ENCODE measurements at regions not wholly inside any gene's neighbourhood (a gene's known extent, or its start where the extent isn't known, plus 50 kb on each side); places are given as distances from the start of the nearest gene placed in this dataset.

DNA sequence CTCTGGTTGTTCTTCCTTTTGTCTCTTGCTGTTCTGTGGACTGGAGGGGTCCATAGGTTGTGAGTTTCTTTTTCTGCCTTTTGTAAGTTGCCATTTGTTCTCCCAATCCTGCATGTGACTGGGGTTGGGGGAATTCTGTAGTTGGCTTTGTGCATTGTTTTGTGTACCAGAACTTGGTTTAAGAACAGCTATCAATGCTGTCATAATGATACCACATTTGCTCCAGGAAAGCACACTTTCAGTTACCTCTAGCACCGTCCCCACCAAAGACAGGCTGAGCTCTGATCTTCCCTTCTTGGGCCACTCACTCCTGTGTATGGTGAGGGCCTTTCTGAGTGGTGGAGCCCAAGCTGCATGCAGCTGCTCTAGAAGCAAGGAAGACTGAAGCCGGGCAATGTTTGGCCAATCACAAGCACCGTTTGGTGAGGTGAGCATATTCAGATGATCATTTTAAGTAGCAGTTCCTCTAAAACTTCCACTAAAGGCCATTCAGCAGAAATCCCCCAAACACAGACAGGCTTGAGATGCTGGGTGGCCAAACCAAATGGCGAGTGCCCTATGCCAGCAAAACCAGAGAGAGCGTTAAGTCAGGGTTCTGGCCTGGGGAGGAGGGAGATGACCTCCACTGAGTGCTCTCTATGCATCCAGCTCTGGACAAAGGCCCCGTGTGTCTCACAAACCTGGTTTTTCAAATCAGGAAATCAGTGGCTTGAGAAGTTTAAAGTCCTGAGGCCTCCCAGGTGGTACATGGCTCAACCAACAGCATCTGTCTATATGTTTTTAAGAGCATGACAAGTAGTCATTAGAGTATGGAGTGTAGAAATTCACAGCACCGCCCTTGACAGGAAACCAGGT lies 120.7 kb upstream of the SPATA13 start:
- no peaks in the 10 kb centered on the region for H3K9me3 ChIP-seq (ENCODE audit: control insufficient read depth, insufficient read depth, low read length)
- no peaks in the 10 kb centered on the region for H4K20me1 ChIP-seq (ENCODE audit: control insufficient read depth, insufficient read depth, low read depth, low read length)
- peaks cover 3% of the 10 kb centered on the region; the same call in 1 of the 2 replicates for H3K27me3 ChIP-seq (ENCODE audit: control insufficient read depth, low read length)
- H3K4me3 ChIP-seq (ENCODE audit: low read length) = no peak overlapping the region
- no peaks in the 10 kb centered on the region for H3K36me3 ChIP-seq (ENCODE audit: control insufficient read depth, low read length)
- H3K4me1 ChIP-seq (ENCODE audit: control insufficient read depth, low read length) = no peaks in the 10 kb centered on the region
- no peak overlapping the region for H3K27ac ChIP-seq (ENCODE audit: low read depth, low read length)
- no peaks in the 10 kb centered on the region for H3K79me2 ChIP-seq (ENCODE audit: control insufficient read depth, low read length)
- no peak for TF ChIP-seq CTCF (IDR thresholded peaks at IDR 0.05; ENCODE audit: low read depth, low read length, poor library complexity, severe bottlenecking)
- TF ChIP-seq EZH2phosphoT487 (IDR thresholded peaks at IDR 0.05; ENCODE audit: borderline replicate concordance, low read length) = no peak
- no peaks in the 10 kb centered on the region for H3F3A ChIP-seq (ENCODE audit: control insufficient read depth, insufficient read depth)
- H3K4me2 ChIP-seq (ENCODE audit: low read length) = no peak overlapping the region
- H3K9me2 ChIP-seq (replicated peaks; ENCODE audit: control insufficient read depth, low read length) = no peaks in the 10 kb centered on the region

- Histone ChIP-seq H3F3A (ENCODE audit: control insufficient read depth, insufficient read depth) (no peaks in the 10 kb centered on the region), H3K79me2 (ENCODE audit: control insufficient read depth, low read length) (no peaks in the 10 kb centered on the region), H3K36me3 (ENCODE audit: control insufficient read depth, low read length) (no peaks in the 10 kb centered on the region), H3K9me2 (replicated peaks; ENCODE audit: control insufficient read depth, low read length) (no peaks in the 10 kb centered on the region), H3K27ac (ENCODE audit: low read depth, low read length) (no peak overlapping the region), H4K20me1 (ENCODE audit: control insufficient read depth, insufficient read depth, low read depth, low read length) (no peaks in the 10 kb centered on the region), H3K4me3 (ENCODE audit: low read length) (no peak overlapping the region), H3K9me3 (ENCODE audit: control insufficient read depth, insufficient read depth, low read length) (no peaks in the 10 kb centered on the region), H3K4me1 (ENCODE audit: control insufficient read depth, low read length) (no peaks in the 10 kb centered on the region), H3K27me3 (ENCODE audit: control insufficient read depth, low read length) (peaks cover 3% of the 10 kb centered on the region; the same call in 1 of the 2 replicates), H3K4me2 (ENCODE audit: low read length) (no peak overlapping the region)
- TF ChIP-seq EZH2phosphoT487 (IDR thresholded peaks at IDR 0.05; ENCODE audit: borderline replicate concordance, low read length) (no peak), CTCF (IDR thresholded peaks at IDR 0.05; ENCODE audit: low read depth, low read length, poor library complexity, severe bottlenecking) (no peak)
Measured at GRCh38 chr13:24040835-24041234, 119.7 kb upstream of the SPATA13 start.

GRCh38 chr13:24041651-24042225 lies 118.8 kb upstream of the SPATA13 start:
- no peak overlapping the region for H3K27ac ChIP-seq (ENCODE audit: low read depth, low read length)
- peaks cover 3% of the 10 kb centered on the region; the same call in 1 of the 2 replicates for H3K27me3 ChIP-seq (ENCODE audit: control insufficient read depth, low read length)
- no peak overlapping the region for H3K4me2 ChIP-seq (ENCODE audit: low read length)
- no peaks in the 10 kb centered on the region for H3K36me3 ChIP-seq (ENCODE audit: control insufficient read depth, low read length)
- no peaks in the 10 kb centered on the region for H3K4me1 ChIP-seq (ENCODE audit: control insufficient read depth, low read length)
- TF ChIP-seq EZH2phosphoT487 (IDR thresholded peaks at IDR 0.05; ENCODE audit: borderline replicate concordance, low read length) = no peak
- TF ChIP-seq CTCF (IDR thresholded peaks at IDR 0.05; ENCODE audit: low read depth, low read length, poor library complexity, severe bottlenecking) = no peak
- no peaks in the 10 kb centered on the region for H4K20me1 ChIP-seq (ENCODE audit: control insufficient read depth, insufficient read depth, low read depth, low read length)
- no peaks in the 10 kb centered on the region for H3K9me2 ChIP-seq (replicated peaks; ENCODE audit: control insufficient read depth, low read length)
- H3K9me3 ChIP-seq (ENCODE audit: control insufficient read depth, insufficient read depth, low read length) = no peaks in the 10 kb centered on the region
- H3K4me3 ChIP-seq (ENCODE audit: low read length) = no peak overlapping the region
- H3F3A ChIP-seq (ENCODE audit: control insufficient read depth, insufficient read depth) = no peaks in the 10 kb centered on the region
- H3K79me2 ChIP-seq (ENCODE audit: control insufficient read depth, low read length) = no peaks in the 10 kb centered on the region
